ENCODE measurements at regions not wholly inside any gene's neighbourhood (a gene's known extent, or its start where the extent isn't known, plus 50 kb on each side); places are given as distances from the start of the nearest gene placed in this dataset.

DNA sequence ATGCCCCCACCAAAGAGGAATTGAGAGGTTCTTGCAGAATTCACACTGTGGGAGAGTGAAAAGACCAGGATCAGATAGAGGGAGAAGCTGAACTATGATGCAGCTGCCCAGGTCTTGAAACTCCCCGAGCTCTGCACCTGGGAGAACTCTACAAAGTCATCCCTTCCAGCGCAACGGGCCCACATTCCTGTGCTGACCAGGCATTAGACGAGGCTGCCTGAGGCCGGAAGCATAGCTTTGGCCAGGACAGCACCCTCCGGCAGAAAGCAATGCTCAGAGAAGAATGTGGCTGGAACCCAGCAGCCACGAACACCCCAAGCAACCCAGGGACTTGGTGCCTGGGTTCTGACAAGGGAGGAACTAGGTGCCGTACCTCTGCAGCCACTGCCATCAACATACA lies 281.5 kb upstream of the CDH4 start:
- no peak for DNase-seq

DNA sequence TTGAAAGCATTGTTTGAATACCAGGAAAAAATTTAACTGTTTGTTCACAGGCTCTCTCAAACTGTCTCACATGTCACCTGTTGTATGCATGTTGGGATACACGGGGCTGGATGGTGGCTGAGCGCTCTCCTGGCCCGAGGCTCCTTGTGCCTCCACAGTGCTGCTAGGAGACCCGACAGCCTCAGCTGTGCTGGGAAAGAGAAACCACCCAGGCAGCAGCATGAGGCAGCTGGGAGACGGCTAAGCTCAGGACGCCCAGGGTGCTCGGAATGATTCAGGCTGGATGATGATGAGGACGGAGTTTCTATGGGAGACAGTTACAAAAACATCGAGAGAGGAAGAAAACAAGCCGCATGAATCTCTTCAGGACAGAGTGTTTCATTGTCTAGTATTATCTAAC lies 278.0 kb upstream of the CDH4 start:
- no peak for DNase-seq

DNA sequence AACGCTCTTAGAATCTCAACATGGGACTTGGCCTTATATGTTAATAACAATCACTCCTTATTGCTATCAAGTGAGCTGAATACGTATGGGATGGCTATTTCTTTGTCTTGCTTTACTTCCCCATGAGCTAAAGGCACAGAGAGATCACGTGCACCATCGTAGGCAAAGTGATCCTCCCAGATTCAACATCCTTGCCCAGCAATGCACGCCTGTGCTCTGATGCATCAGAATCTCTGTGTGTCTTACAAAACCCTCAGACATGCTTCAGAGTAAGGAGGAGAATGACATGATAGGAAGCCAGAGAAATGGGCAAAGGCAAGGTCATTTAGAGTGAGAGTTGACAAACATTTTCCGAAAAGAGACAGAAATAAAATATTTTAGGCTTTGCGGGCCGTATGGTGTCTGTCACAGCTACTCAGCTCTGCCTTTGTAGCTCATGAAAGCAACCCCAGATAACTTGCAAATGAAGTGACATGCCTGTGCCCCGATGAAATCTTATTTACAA lies 277.6 kb upstream of the CDH4 start:
- no peak for DNase-seq

DNA sequence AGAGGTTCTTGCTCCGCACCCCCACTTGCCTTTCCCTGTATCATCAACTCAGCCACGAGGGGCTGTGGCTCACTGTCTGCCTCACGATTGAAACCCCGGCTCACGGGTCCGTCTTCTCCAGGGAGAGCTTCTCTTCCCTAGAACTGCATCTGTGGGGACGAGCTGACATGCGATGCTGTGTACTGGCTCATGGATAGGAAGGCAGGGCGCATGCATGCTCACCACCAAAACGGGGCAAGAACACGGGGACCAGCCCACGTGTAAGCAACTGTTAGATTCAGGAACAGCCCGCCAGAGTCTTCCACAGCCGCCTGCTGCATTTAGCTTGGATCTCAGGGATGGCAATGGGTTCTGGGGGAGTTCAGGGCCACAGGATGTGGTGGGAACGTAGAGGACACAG lies 275.9 kb upstream of the CDH4 start:
- no peak for DNase-seq

DNA sequence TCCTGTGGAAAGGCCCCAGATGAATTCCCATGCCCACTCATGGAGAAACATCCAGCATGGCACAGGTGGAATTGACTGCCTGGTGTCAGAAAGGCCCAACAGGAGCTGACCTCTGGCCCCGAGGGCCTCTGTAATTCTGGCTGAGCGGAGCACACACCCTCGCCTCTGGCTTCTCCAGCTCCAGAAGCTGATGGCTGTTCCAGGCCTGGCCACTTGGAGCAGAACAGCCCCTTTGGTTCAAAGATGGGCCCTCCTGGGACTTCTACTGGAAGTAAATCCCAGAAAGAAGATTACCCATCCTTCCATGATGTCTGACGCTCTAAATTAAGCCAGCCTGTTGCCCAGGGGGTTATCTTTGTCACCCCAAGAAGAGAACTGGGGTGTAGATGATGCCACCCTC lies 275.1 kb upstream of the CDH4 start:
- no peak for DNase-seq

DNA sequence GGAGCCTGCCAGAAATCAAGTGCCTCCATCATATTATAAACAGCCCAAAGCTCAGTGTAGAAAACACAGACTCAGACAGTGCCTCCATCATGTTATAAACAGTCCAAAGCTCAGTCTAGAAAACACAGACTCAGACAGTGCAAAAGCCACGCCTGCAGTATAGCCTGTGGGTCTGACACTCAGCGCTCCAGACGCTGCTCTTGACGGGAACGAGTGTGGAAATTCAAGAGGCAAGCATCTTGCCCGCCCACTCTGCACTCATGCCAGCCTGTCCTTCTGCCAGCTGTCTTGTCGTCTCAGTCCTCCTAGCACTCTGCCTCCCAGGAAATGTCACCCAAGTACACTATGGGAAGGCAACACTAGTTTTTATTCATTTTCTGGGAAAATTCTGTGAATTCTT lies 274.2 kb upstream of the CDH4 start:
- no peak for DNase-seq

DNA sequence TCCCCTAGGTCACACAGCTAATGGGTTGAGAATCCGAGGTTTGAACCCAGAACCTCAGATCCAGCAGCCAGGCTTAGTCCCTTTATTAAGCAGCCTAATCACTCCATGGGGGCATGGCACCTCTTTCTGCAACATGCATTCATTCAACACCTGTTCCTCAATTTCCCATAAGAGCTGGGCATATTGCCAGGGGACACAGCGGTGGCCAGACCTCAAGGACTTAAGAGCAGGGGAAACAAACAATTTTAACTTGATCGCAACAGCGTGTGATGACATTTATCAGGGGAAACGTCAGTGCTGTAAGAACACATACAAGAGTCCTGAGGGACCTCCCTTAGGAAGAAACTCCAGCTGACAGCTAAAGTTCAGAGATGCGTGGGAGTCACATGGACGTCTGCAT lies 267.4 kb upstream of the CDH4 start:
- DNase-seq, result no peak

DNA sequence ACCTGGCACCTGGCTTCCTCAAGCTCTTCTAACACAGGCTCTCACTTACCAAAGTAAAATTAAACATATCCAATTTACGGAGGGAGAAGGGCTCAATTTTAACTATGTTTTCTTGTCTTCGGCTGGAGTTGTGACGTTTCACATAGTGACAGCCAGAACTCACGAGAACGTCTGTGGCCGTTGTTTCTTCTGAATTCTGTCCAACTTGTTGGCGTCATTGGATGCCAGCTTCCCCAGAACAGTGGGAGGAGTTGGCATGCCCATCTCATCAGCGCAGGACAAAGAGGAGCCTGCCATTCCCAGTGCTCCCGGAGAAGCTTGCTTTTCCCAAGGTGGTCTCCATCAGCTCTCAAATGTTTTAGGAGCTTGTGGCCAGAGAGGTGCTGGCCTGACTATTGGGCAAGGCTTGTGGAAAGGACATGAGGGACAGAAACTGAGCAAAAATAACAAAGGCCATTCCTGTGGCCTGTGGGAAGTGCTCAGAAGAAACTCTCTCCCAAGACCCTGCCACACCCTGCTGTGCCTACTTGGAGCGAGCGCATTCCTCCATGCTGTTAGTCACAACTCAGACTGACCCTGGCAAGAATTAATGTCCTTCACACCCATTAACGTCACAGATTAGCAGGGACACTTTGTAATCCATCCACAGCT lies 265.4 kb upstream of the CDH4 start:
- no peak for DNase-seq

DNA sequence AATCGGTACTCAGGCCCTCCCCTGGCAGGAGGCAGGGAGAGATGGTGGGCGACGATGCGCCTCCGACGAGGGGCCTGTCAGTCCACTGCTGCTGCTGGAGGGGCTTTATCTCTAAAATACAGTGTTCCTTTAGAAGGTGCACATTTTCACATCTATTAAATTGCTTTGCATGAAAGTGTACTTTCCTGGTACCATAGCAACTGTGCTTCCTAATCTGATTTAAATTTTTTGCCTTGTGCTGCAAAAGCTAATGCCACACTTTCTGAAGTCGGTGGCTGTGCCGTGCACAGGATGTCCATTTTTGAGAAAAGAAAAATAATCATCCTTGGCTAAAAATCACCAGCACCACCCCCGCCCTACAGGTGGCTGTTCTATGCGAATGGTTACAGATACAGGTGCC lies 262.0 kb upstream of the CDH4 start:
- no peak for DNase-seq

DNA sequence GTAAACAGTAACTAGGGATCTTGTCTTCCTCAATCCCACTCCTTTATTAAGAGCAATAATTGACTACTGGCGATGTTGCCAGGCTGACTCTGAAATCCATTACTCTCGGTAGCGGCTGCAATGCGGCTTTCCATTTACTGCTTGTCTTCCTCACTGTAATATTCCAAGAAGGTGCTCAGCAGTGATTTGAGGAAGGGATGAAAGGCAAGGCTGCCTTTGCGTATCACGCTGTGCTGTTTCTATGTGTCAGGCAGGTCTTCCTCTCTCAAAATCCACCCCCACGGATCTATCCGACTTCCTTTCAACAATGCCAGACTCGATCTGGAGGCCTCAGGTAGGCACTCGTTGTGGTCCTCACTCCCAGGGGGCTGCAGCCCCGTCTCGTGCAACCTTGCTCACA lies 261.4 kb upstream of the CDH4 start:
- no peak for DNase-seq

DNA sequence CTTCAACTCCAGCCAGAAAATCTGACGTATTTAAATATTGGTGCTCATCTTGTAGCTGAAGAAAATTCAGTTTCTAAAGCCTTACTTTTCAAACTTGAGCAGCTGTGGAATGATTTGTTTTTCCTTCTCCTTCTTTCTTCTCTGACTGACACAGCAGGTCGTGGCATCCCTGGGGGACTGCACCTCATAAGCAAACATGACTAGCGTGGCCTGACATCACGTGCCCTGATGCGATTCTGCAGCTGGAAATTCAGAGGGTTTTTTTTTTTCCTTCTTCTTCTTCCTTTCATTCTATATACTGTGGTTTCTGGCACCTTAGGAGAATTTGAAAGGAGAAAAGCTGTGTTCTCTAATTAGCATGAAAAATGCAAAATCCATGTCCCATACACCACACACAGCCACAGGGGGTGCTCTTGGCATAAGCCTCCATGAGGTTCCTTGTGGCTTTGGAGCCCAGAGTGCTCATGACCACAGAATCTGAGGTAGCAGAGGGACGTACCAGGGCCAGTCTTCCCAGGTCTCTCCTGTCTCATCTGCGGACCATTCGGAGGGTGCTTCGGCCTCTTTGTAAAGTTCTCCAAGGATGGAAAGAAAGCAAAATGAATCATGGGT lies 258.5 kb upstream of the CDH4 start:
- DNase-seq, result no peak

DNA sequence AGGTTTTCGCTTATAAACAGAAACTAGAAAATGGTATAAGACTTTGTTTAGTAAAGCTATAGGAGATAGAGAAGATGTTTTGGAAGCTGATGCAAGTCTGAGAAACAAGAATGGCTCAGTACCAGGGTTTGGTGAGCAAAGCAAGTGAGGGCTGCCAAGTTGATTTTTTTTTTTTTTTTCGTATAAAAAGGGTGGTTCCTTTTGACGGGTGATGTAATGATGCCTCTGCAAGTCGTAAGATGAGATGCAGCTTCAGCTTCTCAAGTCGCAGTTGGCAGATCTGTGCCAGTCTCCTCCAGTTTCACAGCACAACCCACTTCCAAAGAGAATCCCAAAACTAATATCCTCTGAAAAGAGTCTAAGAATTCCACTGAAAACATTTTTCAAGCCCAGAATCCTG lies 252.8 kb upstream of the CDH4 start:
- no peak for DNase-seq

DNA sequence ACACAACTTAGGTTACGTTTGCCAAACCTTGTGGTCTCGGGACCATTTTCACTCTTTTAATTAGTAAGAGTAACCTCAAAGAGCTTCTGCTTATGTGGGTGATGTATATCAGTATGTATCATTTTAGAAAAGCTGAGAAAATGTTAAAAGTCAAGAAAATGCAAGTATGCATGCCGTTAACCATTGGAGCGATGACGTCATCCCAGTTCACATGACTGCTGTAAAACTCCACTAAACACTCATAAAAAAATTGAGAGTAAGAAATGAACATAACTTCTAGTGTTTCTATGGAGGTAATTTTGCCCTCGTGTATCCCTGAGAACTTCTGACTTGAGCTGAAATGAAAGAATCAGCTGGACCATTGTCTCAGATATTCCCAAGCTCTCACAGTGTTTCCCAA lies 250.0 kb upstream of the CDH4 start:
- no peak for DNase-seq

DNA sequence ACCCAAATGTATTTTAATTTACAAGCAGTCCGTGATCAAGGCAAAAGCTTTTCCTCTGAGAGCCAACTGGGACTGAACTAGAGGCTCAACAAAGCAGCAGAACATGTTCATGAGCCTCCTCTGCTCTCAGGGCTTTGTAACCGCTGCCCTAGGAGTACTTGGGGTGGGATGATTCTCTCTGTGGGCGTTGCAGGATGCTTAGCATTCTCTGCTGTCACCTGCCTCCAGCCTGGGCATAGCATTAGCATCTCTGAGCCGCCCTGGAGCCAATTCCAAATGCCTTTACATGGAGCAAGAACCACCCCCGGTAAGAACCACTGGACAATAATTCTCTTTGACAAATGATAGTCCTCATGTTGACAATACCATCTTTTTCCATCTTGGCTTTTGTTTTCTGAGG lies 237.6 kb upstream of the CDH4 start:
- DNase-seq, result no peak

DNA sequence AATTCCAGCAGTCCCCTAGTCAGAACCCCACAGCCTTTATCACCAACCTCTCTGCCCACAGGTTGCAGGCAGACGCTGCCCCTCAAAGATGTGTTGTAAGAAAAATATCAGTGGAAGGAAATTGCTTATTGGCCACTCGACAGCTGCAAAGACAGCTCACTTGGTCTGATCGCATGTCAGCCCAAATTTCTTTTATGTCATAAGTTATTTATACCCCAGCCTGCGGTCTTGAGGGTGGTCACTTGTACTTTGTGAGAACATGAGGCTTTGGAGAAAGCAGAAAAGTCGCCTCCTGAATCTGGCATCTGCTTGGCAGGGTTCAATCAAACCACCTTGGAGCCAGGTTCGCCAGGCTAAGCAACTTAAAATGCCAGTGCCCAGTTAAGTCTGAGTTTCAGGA lies 236.5 kb upstream of the CDH4 start:
- no peak for DNase-seq

DNA sequence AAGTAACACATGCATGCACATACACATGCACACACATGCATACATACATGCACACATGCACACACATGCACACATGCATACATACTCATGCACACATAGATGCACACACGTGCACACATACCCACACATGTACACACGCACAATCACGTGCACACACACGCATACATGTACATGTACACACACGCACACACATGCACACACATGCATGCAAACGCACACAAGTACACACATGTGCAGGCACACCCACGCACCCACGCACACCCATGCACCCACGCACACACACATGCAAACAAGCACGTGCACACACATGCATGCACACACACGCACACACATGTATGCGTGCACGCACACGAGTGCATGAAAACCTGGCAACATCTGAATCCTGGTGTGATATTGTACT lies 232.7 kb upstream of the CDH4 start:
- DNase-seq, result no peak

DNA sequence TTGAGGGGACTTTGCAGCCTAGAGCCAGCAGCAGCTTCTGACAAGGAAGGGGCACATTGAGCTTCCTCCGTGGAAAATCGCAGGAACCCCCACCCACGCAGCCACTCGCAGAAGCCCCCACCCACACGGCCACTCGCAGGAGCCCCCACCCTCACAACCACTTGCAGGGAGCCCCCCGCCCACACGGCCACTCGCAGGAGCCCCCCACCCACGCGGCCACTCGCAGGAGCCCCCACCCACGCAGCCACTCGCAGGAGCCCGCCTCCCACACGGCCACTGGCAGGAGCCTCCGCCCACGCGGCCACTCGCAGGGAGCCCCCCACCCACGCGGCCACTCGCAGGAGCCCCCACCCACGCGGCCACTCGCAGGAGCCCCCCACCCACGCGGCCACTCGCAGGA lies 228.4 kb upstream of the CDH4 start:
- DNase-seq, result no peak

DNA sequence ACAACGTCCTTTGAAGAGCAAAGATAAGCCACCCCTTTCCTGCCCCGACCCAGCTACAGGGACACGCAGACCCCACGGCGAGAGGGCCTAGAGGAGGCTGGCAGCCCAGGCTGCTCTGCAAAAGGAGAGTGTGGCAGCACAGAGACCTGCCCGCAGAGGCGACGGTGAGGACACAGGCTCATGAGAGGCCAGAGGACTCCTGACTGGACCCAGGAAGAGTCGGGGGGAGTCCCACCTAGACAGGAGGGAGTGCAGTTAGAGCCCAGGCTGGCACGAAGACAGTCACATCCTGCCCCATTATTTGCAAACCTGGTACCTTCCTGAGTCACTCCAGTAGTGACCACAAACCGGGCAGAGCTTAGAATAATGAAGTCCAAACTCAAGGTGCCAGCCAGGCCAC lies 227.7 kb upstream of the CDH4 start:
- no peak for DNase-seq

DNA sequence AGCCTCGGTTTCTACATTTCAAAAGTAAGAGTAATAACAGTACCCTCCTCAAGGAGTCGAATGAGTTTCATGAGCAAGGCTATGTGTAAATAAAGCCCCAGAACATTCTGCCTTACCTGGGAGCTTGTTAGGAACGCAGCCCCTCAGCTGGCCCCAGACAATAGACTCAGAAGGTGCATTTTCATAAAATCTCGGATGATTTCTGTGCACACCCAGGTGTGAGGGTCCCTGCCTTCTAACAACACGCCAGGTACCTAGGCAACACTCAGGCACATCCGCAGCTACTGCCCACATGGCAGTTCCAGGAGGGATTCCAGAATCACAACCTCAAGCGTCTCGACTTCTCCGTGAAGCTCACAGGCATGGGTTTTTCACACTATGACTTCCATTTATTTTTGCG lies 226.5 kb upstream of the CDH4 start:
- no peak for DNase-seq

DNA sequence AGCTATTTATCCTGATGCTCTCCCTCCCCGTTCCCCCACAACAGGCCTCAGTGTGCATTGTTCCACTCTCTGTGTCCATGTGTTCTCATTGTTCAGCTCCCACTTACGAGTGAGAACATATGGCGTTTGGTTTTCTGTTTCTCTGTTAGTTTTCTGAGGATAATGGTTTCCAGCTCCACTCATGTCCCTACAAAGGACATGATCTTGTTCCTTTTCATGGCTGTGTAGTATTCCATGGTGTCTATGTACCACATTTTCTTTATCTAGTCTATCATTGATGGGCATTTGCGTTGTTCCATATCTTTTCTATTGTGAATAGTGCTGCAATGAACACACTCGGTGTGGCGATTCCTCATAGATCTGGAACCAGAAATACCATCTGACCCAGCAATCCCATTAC lies 225.9 kb upstream of the CDH4 start:
- no peak for DNase-seq

DNA sequence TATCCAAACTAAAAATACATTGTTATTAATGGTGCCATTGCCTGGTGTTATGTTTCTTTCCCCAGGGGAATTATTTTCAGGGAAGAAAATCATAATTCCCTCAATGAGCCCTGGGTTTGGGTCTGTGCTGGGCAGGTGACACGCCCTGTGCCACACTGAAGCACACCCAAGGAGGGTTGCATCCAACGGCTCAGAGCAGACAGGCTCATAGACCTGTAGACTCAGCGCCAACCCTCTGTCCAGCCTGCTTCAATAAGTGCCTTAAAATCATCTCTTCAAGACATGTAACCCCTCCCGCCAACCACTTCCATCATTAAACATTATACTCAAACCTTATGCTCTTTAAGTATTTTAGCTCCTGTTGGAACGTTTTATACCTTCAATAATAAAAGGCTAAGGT lies 225.3 kb upstream of the CDH4 start:
- DNase-seq, result no peak

DNA sequence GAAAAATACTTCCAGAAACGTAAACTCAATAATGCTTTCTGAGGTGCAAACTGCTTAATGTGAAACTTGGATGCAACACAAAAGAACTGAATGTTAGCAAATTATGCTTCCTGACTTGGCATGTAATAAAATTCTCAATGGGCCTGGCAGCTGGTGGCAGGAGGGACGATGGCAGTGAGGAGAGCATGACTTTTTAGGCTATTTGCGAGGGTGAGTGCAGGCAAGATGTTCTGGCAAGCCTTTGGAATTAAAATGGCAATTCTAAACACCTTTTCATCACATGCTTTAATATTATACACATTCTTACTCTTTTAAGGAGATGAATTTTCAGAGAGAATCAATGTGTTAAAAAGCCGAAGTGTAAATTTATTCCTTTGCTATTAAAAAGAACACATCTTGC lies 224.8 kb upstream of the CDH4 start:
- DNase-seq, result no peak

DNA sequence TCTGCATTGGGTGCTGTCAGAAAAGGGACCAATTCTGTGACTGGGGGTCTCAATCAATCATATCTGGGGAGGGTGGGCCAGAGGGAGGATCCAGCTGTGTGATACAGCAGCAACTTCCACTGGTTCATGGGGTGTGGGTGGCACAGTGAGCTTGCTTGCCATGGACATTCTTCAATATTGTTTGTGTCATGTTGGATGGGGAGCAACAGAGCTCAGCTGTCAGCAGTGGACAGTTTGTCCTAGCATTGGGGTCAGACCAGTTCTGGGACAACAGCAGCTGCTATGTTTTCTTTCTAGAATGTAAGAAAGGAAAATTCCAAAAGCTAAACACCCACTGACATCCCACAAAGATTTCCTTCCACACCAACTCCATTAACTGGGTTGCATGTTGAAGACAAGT lies 221.9 kb upstream of the CDH4 start:
- no peak for DNase-seq

DNA sequence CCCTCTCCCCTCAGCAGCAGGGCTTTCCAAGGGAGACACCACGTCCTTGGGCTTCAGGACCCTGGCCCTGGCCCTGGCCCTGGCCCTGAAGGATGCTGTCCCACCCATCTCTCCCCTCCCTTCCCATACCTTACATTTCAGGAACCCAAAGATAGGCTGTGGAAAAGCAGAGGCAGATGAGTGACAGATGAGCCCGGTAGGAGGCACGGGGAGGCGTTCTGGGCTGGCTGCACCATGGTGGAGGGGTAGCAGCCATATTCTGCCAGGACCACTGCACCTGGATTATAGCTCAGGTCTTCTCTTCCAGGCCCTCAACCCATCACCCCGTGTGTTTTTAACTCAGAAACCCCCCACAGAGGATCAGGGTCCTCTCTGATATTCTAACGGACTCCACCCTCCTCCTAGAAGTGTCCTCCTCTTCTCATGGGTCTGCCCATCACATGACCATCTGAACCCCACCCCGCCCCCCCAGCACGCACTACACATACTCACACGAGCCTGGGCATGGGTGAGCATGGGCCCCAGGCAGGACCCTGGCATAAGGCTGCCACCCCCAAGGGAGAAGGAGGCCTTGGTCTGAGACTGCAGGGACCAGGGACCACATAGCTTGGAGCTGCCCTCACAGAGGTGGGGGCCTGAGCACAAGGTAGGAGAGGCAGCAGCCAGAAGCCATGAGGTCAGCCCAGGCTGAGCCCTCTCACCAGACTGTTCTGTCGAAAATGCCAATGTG lies 220.8 kb upstream of the CDH4 start:
- DNase-seq, result no peak

DNA sequence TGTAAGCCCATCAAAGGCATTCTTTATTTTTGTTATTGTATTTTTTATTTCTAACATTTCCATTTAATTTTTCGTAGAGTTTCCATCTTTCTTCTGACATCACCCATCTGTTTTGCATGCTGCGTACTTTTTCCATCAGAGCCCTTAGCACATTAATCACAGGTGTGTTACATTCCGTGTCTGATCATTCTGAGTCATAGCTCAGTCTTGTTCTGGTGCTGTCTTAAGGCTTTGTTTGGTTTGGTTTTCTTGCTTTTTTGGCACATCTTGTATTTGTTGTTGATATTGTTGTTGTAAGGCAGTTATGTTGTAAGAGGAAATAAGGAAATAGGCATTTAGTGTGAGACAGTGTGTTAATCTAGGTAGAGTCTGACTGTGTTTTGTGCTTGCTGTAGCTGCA lies 214.6 kb upstream of the CDH4 start:
- no peak for DNase-seq
